CD4-positive, alpha-beta memory T cell (primary cell): ENCODE measurements at regions not wholly inside any gene's neighbourhood (a gene's known extent, or its start where the extent isn't known, plus 50 kb on each side); places are given as distances from the start of the nearest gene placed in this dataset.
A peak's percentile ranks its signal among the peaks of the same experiment; 100 is the strongest.

Source experiments
- CTCF ChIA-PET: fragments of 350-600 bp; sonication (Branson Sonifier 250); formaldehyde crosslinking; loops from one replicate; lab custom pipeline; 2021; ENCODE audit warnings: inconsistent platforms; ENCODE audit not compliant: partially characterized antibody; lab: Charles Lee
- POLR2A ChIA-PET: fragments of 350-600 bp; sonication (Branson Sonifier 250); formaldehyde crosslinking; loops from one replicate; lab custom pipeline; 2021; ENCODE audit not compliant: partially characterized antibody; lab: Charles Lee
- DNase-seq, 5 donors: peaks; one replicate each; pipeline versions ENCODE4 v3.0.0 to v3.0.0-alpha.2; 2020 to 2022; ENCODE audit warnings: mixed read lengths in 1 of 5
- H3K27ac ChIP-seq: one replicate; pipeline ENCODE4 v1.7.0; 2013; ENCODE audit warnings: low read depth, low read length
- H3K27me3 ChIP-seq: 2 replicates; pipeline ENCODE4 v1.7.0; 2013; ENCODE audit warnings: mild to moderate bottlenecking, low read length, moderate library complexity; ENCODE audit not compliant: insufficient read depth
- H3K36me3 ChIP-seq: 2 replicates; pipeline ENCODE4 v1.7.0; 2013; ENCODE audit warnings: mild to moderate bottlenecking, low read length, moderate library complexity; ENCODE audit not compliant: insufficient read depth
- H3K4me1 ChIP-seq: 2 replicates; pipeline ENCODE4 v1.7.0; 2013; ENCODE audit warnings: mild to moderate bottlenecking, low read length, moderate library complexity; ENCODE audit not compliant: insufficient read depth
- H3K4me3 ChIP-seq, 2 donors: one replicate each; pipeline ENCODE4 v1.7.0; 2013; ENCODE audit warnings: low read length in 2 of 2, mild to moderate bottlenecking in 1 of 2
- H3K9me3 ChIP-seq, 2 donors: one replicate each; pipeline ENCODE4 v1.7.0; 2013; ENCODE audit warnings: low read length in 2 of 2, control low read depth in 1 of 2; ENCODE audit not compliant: control insufficient read depth in 1 of 2
- H3K27ac Mint-ChIP-seq, 7 donors: one replicate each; pipeline ENCODE4 v1.8.0; 2020 to 2021; ENCODE audit warnings: mixed read lengths in 7 of 7, mild to moderate bottlenecking in 6 of 7, inconsistent platforms in 3 of 7, moderate library complexity in 3 of 7
- H3K27me3 Mint-ChIP-seq, 2 donors: one replicate each; pipeline ENCODE4 v1.8.0; 2020 to 2021; ENCODE audit warnings: mixed read lengths in 2 of 2
- H3K36me3 Mint-ChIP-seq, 2 donors: one replicate each; pipeline ENCODE4 v1.8.0; 2020 to 2021; ENCODE audit warnings: mixed read lengths in 2 of 2, inconsistent platforms in 1 of 2, mild to moderate bottlenecking in 1 of 2
- H3K4me1 Mint-ChIP-seq, 4 donors: one replicate each; pipeline ENCODE4 v1.8.0; 2020 to 2021; ENCODE audit warnings: mixed read lengths in 4 of 4, mild to moderate bottlenecking in 1 of 4
- H3K4me3 Mint-ChIP-seq, 8 donors: one replicate each; pipeline ENCODE4 v1.8.0; 2020 to 2021; ENCODE audit warnings: mixed read lengths in 8 of 8, mild to moderate bottlenecking in 7 of 8, moderate library complexity in 6 of 8, inconsistent platforms in 3 of 8
- H3K9me3 Mint-ChIP-seq, 8 donors: one replicate each; pipeline ENCODE4 v1.8.0; 2020 to 2021; ENCODE audit warnings: mixed read lengths in 8 of 8, mild to moderate bottlenecking in 5 of 8, inconsistent platforms in 3 of 8, moderate library complexity in 1 of 8
- intact Hi-C: fragments of 100-400 bp; cut with micrococcal nuclease; formaldehyde crosslinking; loops from one replicate; pipeline ENCODE4 v1.15.1; 2023

GRCh38 chr5:155343468-155343867 lies 329.9 kb downstream of the KIF4B start:
- Mint-ChIP-seq H3K4me3 (no peak overlapping the region), H3K4me1 (no peaks in the 10 kb centered on the region), H3K9me3 (peaks cover 0 to 5% (median 0%) of the 10 kb centered on the region in 8 donors), H3K36me3 (no peaks in the 10 kb centered on the region), H3K27ac (no peak overlapping the region), H3K27me3 (peaks cover 0 to 3% of the 10 kb centered on the region in 2 donors)
- CTCF ChIA-PET, result interaction anchor here (1.0 kb wide), 1 partner anchor 9 kb away, joined by 4 read pairs; no protein-coding TSS in a partner anchor
- Histone ChIP-seq H3K36me3 (no peaks in the 10 kb centered on the region), H3K4me1 (no peaks in the 10 kb centered on the region), H3K9me3 (no peaks in the 10 kb centered on the region), H3K27ac (no peak overlapping the region), H3K4me3 (no peak overlapping the region), H3K27me3 (no peaks in the 10 kb centered on the region)
- POLR2A ChIA-PET, result no interaction called here
- no peak for DNase-seq
- intact Hi-C loops, result no loop called here

- Mint-ChIP-seq H3K36me3 (no peaks in the 10 kb centered on the region), H3K4me1 (no peaks in the 10 kb centered on the region), H3K27ac (no peak overlapping the region), H3K4me3 (peak overlapping the region in 1 of 8 donors; percentile 38), H3K27me3 (peaks cover 0 to 2% of the 10 kb centered on the region in 2 donors), H3K9me3 (peaks cover 0 to 40% (median 11%) of the 10 kb centered on the region in 8 donors)
- intact Hi-C loops, result no loop called here
- Histone ChIP-seq H3K4me1 (no peaks in the 10 kb centered on the region), H3K4me3 (no peak overlapping the region), H3K27me3 (no peaks in the 10 kb centered on the region), H3K9me3 (no peaks in the 10 kb centered on the region), H3K27ac (no peak overlapping the region), H3K36me3 (no peaks in the 10 kb centered on the region)
- no peak for DNase-seq
- CTCF ChIA-PET, result no interaction called here
- POLR2A ChIA-PET, result no interaction called here
These were observed 339.7 kb downstream of the KIF4B start for GRCh38 chr5:155353231-155353630.

- ChIA-PET POLR2A (no interaction called here), CTCF (no interaction called here)
- no peaks in the 10 kb centered on the region for H3K27me3 Mint-ChIP-seq
- no peaks in the 10 kb centered on the region for H3K9me3 ChIP-seq
- no peaks in the 10 kb centered on the region for H3K36me3 Mint-ChIP-seq
- H3K9me3 Mint-ChIP-seq, result peaks cover 0 to 4% (median 0%) of the 10 kb centered on the region in 8 donors
- no peaks in the 10 kb centered on the region for H3K4me1 Mint-ChIP-seq
- H3K4me3 Mint-ChIP-seq, result no peak overlapping the region
- no peaks in the 10 kb centered on the region for H3K27me3 ChIP-seq
- no peak for DNase-seq
- no peaks in the 10 kb centered on the region for H3K36me3 ChIP-seq
- H3K4me1 ChIP-seq, result no peaks in the 10 kb centered on the region
- no peak overlapping the region for H3K4me3 ChIP-seq
- no peak overlapping the region for H3K27ac Mint-ChIP-seq
- no peak overlapping the region for H3K27ac ChIP-seq
- intact Hi-C loops, result no loop called here
These were observed 352.5 kb downstream of the KIF4B start for GRCh38 chr5:155366096-155366495.

- no peak overlapping the region for H3K4me3 Mint-ChIP-seq
- no peaks in the 10 kb centered on the region for H3K4me1 Mint-ChIP-seq
- H3K4me3 ChIP-seq, result no peak overlapping the region
- DNase-seq, result no peak
- no peaks in the 10 kb centered on the region for H3K36me3 Mint-ChIP-seq
- H3K27ac ChIP-seq, result no peak overlapping the region
- intact Hi-C loops, result no loop called here
- peaks cover 0 to 4% (median 0%) of the 10 kb centered on the region in 8 donors for H3K9me3 Mint-ChIP-seq
- H3K4me1 ChIP-seq, result no peaks in the 10 kb centered on the region
- ChIA-PET POLR2A (interaction anchor here (0.5 kb wide), 1 partner anchor 922 kb away, joined by 3 read pairs; the partner anchor contains the start of gene SAP30L), CTCF (no interaction called here)
- H3K27ac Mint-ChIP-seq, result no peak overlapping the region
- H3K27me3 ChIP-seq, result no peaks in the 10 kb centered on the region
- H3K9me3 ChIP-seq, result no peaks in the 10 kb centered on the region
- no peaks in the 10 kb centered on the region for H3K27me3 Mint-ChIP-seq
- no peaks in the 10 kb centered on the region for H3K36me3 ChIP-seq
These were observed 354.3 kb downstream of the KIF4B start for GRCh38 chr5:155367841-155368240.

GRCh38 chr5:155368490-155368889 lies 354.9 kb downstream of the KIF4B start:
- ChIA-PET POLR2A (no interaction called here), CTCF (no interaction called here)
- DNase-seq, result no peak
- H3K27ac Mint-ChIP-seq, result no peak overlapping the region
- no peak overlapping the region for H3K4me3 Mint-ChIP-seq
- no peaks in the 10 kb centered on the region for H3K27me3 ChIP-seq
- H3K27me3 Mint-ChIP-seq, result no peaks in the 10 kb centered on the region
- intact Hi-C loops, result no loop called here
- peaks cover 0 to 5% (median 0%) of the 10 kb centered on the region in 8 donors for H3K9me3 Mint-ChIP-seq
- no peak overlapping the region for H3K27ac ChIP-seq
- H3K36me3 Mint-ChIP-seq, result no peaks in the 10 kb centered on the region
- H3K4me3 ChIP-seq, result no peak overlapping the region
- no peaks in the 10 kb centered on the region for H3K36me3 ChIP-seq
- H3K4me1 Mint-ChIP-seq, result no peaks in the 10 kb centered on the region
- no peaks in the 10 kb centered on the region for H3K9me3 ChIP-seq
- no peaks in the 10 kb centered on the region for H3K4me1 ChIP-seq

GRCh38 chr5:155380480-155380879 lies 366.9 kb downstream of the KIF4B start:
- Mint-ChIP-seq H3K9me3 (peaks cover 0 to 14% (median 5%) of the 10 kb centered on the region in 8 donors), H3K36me3 (no peaks in the 10 kb centered on the region), H3K4me3 (no peak overlapping the region), H3K27me3 (no peaks in the 10 kb centered on the region), H3K27ac (no peak overlapping the region), H3K4me1 (no peaks in the 10 kb centered on the region)
- DNase-seq, result no peak
- Histone ChIP-seq H3K27me3 (no peaks in the 10 kb centered on the region), H3K36me3 (no peaks in the 10 kb centered on the region), H3K27ac (no peak overlapping the region), H3K4me3 (no peak overlapping the region), H3K9me3 (no peaks in the 10 kb centered on the region), H3K4me1 (no peaks in the 10 kb centered on the region)
- POLR2A ChIA-PET, result no interaction called here
- intact Hi-C loops, result no loop called here
- CTCF ChIA-PET, result no interaction called here

- H3K27me3 ChIP-seq, result no peaks in the 10 kb centered on the region
- no peaks in the 10 kb centered on the region for H3K36me3 ChIP-seq
- no peak overlapping the region for H3K4me3 ChIP-seq
- Mint-ChIP-seq H3K4me3 (no peak overlapping the region), H3K27ac (no peak overlapping the region), H3K36me3 (no peaks in the 10 kb centered on the region), H3K9me3 (peaks cover 0 to 11% (median 3%) of the 10 kb centered on the region in 8 donors), H3K27me3 (no peaks in the 10 kb centered on the region), H3K4me1 (no peaks in the 10 kb centered on the region)
- ChIA-PET CTCF (no interaction called here), POLR2A (no interaction called here)
- no peaks in the 10 kb centered on the region for H3K9me3 ChIP-seq
- DNase-seq, result no peak
- H3K27ac ChIP-seq, result no peak overlapping the region
- intact Hi-C loops, result no loop called here
- H3K4me1 ChIP-seq, result no peaks in the 10 kb centered on the region
These were observed 368.1 kb downstream of the KIF4B start for GRCh38 chr5:155381654-155382053.

- H3K27ac Mint-ChIP-seq, result no peak overlapping the region
- H3K9me3 ChIP-seq, result no peaks in the 10 kb centered on the region
- no peak overlapping the region for H3K4me3 ChIP-seq
- intact Hi-C loops, result no loop called here
- H3K36me3 ChIP-seq, result no peaks in the 10 kb centered on the region
- no peaks in the 10 kb centered on the region for H3K4me1 ChIP-seq
- H3K36me3 Mint-ChIP-seq, result no peaks in the 10 kb centered on the region
- peaks cover 0 to 3% (median 0%) of the 10 kb centered on the region in 8 donors for H3K9me3 Mint-ChIP-seq
- H3K27me3 ChIP-seq, result no peaks in the 10 kb centered on the region
- CTCF ChIA-PET, result no interaction called here
- DNase-seq, result no peak
- no peak overlapping the region for H3K4me3 Mint-ChIP-seq
- no peak overlapping the region for H3K27ac ChIP-seq
- no peaks in the 10 kb centered on the region for H3K27me3 Mint-ChIP-seq
- POLR2A ChIA-PET, result no interaction called here
- H3K4me1 Mint-ChIP-seq, result no peaks in the 10 kb centered on the region
These were observed 375.9 kb downstream of the KIF4B start for GRCh38 chr5:155389498-155389897.
